ENCODE measurements at regions not wholly inside any gene's neighbourhood (a gene's known extent, or its start where the extent isn't known, plus 50 kb on each side); places are given as distances from the start of the nearest gene placed in this dataset.

GRCh38 chr1:229156872-229157271 lies 114.0 kb upstream of the RAB4A start:
- no peak overlapping the region for H3K4me3 ChIP-seq (ENCODE audit: extremely low read depth, insufficient read depth, low read length, poor library complexity, severe bottlenecking)
- H3K4me1 ChIP-seq (ENCODE audit: control insufficient read depth, insufficient read depth, low read length, poor library complexity, severe bottlenecking): peaks cover 13% of the 10 kb centered on the region
- no peak overlapping the region for H3K27ac ChIP-seq (ENCODE audit: low read depth, low read length, severe bottlenecking)
- H3K36me3 ChIP-seq (ENCODE audit: control insufficient read depth, insufficient read depth, low read length): no peaks in the 10 kb centered on the region
- WGBS, 2 experiments (ENCODE audit: insufficient coverage in 2 of 2): 90 to 97% methylated on average over 3 of the region's 3 CpGs
- H3K9me3 ChIP-seq (ENCODE audit: control insufficient read depth, low read length): peaks cover 4% of the 10 kb centered on the region

- Histone ChIP-seq H3K36me3 (ENCODE audit: control insufficient read depth, insufficient read depth, low read length) (no peaks in the 10 kb centered on the region), H3K9me3 (ENCODE audit: control insufficient read depth, low read length) (peaks cover 4% of the 10 kb centered on the region), H3K27ac (ENCODE audit: low read depth, low read length, severe bottlenecking) (peak overlapping the region; percentile 44), H3K4me1 (ENCODE audit: control insufficient read depth, insufficient read depth, low read length, poor library complexity, severe bottlenecking) (peaks cover 13% of the 10 kb centered on the region), H3K4me3 (ENCODE audit: extremely low read depth, insufficient read depth, low read length, poor library complexity, severe bottlenecking) (no peak overlapping the region)
- WGBS, 2 experiments (ENCODE audit: insufficient coverage in 2 of 2): 95 to 100% methylated on average over 1 to 3 of the region's 4 CpGs
Measured at GRCh38 chr1:229157480-229157879, 113.4 kb upstream of the RAB4A start.

- no peak overlapping the region for H3K4me3 ChIP-seq (ENCODE audit: extremely low read depth, insufficient read depth, low read length, poor library complexity, severe bottlenecking)
- no peaks in the 10 kb centered on the region for H3K9me3 ChIP-seq (ENCODE audit: control insufficient read depth, low read length)
- H3K4me1 ChIP-seq (ENCODE audit: control insufficient read depth, insufficient read depth, low read length, poor library complexity, severe bottlenecking): peaks cover 13% of the 10 kb centered on the region
- no peaks in the 10 kb centered on the region for H3K36me3 ChIP-seq (ENCODE audit: control insufficient read depth, insufficient read depth, low read length)
- peak overlapping the region; percentile 44 for H3K27ac ChIP-seq (ENCODE audit: low read depth, low read length, severe bottlenecking)
- 85 to 92% methylated on average over 10 of the region's 11 CpGs for WGBS, 2 experiments (ENCODE audit: insufficient coverage in 2 of 2)
Measured at GRCh38 chr1:229158341-229158921, 112.5 kb upstream of the RAB4A start.

GRCh38 chr1:229158927-229159326 lies 112.0 kb upstream of the RAB4A start:
- Histone ChIP-seq H3K9me3 (ENCODE audit: control insufficient read depth, low read length) (no peaks in the 10 kb centered on the region), H3K36me3 (ENCODE audit: control insufficient read depth, insufficient read depth, low read length) (no peaks in the 10 kb centered on the region), H3K4me3 (ENCODE audit: extremely low read depth, insufficient read depth, low read length, poor library complexity, severe bottlenecking) (no peak overlapping the region), H3K4me1 (ENCODE audit: control insufficient read depth, insufficient read depth, low read length, poor library complexity, severe bottlenecking) (peaks cover 13% of the 10 kb centered on the region), H3K27ac (ENCODE audit: low read depth, low read length, severe bottlenecking) (no peak overlapping the region)
- 75 to 94% methylated on average over 2 to 4 of the region's 4 CpGs for WGBS, 2 experiments (ENCODE audit: insufficient coverage in 2 of 2)

- 87 to 100% methylated on average over 3 to 4 of the region's 8 CpGs for WGBS, 2 experiments (ENCODE audit: insufficient coverage in 2 of 2)
- Histone ChIP-seq H3K27ac (ENCODE audit: low read depth, low read length, severe bottlenecking) (no peak overlapping the region), H3K4me3 (ENCODE audit: extremely low read depth, insufficient read depth, low read length, poor library complexity, severe bottlenecking) (no peak overlapping the region)
Measured at GRCh38 chr1:229159668-229160544, 111.0 kb upstream of the RAB4A start.

GRCh38 chr1:229161740-229162139 lies 109.2 kb upstream of the RAB4A start:
- Histone ChIP-seq H3K36me3 (ENCODE audit: control insufficient read depth, insufficient read depth, low read length) (no peaks in the 10 kb centered on the region), H3K4me3 (ENCODE audit: extremely low read depth, insufficient read depth, low read length, poor library complexity, severe bottlenecking) (no peak overlapping the region), H3K27ac (ENCODE audit: low read depth, low read length, severe bottlenecking) (no peak overlapping the region), H3K4me1 (ENCODE audit: control insufficient read depth, insufficient read depth, low read length, poor library complexity, severe bottlenecking) (peaks cover 13% of the 10 kb centered on the region), H3K9me3 (ENCODE audit: control insufficient read depth, low read length) (no peaks in the 10 kb centered on the region)
- WGBS, 2 experiments (ENCODE audit: insufficient coverage in 2 of 2): 86 to 100% methylated on average over 1 to 2 of the region's 2 CpGs

More at GRCh38 chr1:229159668-229160544, 111.0 kb upstream of the RAB4A start:
- no peaks in the 10 kb centered on the region for H3K36me3 ChIP-seq (ENCODE audit: control insufficient read depth, insufficient read depth, low read length)
- H3K4me1 ChIP-seq (ENCODE audit: control insufficient read depth, insufficient read depth, low read length, poor library complexity, severe bottlenecking): peaks cover 13% of the 10 kb centered on the region
- H3K9me3 ChIP-seq (ENCODE audit: control insufficient read depth, low read length): no peaks in the 10 kb centered on the region

GRCh38 chr1:229162825-229163515 lies 107.9 kb upstream of the RAB4A start:
- Histone ChIP-seq H3K4me1 (ENCODE audit: control insufficient read depth, insufficient read depth, low read length, poor library complexity, severe bottlenecking) (peaks cover 8% of the 10 kb centered on the region), H3K36me3 (ENCODE audit: control insufficient read depth, insufficient read depth, low read length) (no peaks in the 10 kb centered on the region), H3K4me3 (ENCODE audit: extremely low read depth, insufficient read depth, low read length, poor library complexity, severe bottlenecking) (no peak overlapping the region), H3K9me3 (ENCODE audit: control insufficient read depth, low read length) (no peaks in the 10 kb centered on the region), H3K27ac (ENCODE audit: low read depth, low read length, severe bottlenecking) (no peak overlapping the region)
- WGBS, 2 experiments (ENCODE audit: insufficient coverage in 2 of 2): 80 to 97% methylated on average over 3 to 4 of the region's 11 CpGs

GRCh38 chr1:229164348-229164747 lies 106.6 kb upstream of the RAB4A start:
- 43 to 86% methylated on average over 1 of the region's 1 CpG for WGBS, 2 experiments (ENCODE audit: insufficient coverage in 2 of 2)
- Histone ChIP-seq H3K9me3 (ENCODE audit: control insufficient read depth, low read length) (no peaks in the 10 kb centered on the region), H3K4me1 (ENCODE audit: control insufficient read depth, insufficient read depth, low read length, poor library complexity, severe bottlenecking) (no peaks in the 10 kb centered on the region), H3K4me3 (ENCODE audit: extremely low read depth, insufficient read depth, low read length, poor library complexity, severe bottlenecking) (no peak overlapping the region), H3K36me3 (ENCODE audit: control insufficient read depth, insufficient read depth, low read length) (no peaks in the 10 kb centered on the region), H3K27ac (ENCODE audit: low read depth, low read length, severe bottlenecking) (no peak overlapping the region)

- Histone ChIP-seq H3K4me3 (ENCODE audit: extremely low read depth, insufficient read depth, low read length, poor library complexity, severe bottlenecking) (no peak overlapping the region), H3K9me3 (ENCODE audit: control insufficient read depth, low read length) (no peaks in the 10 kb centered on the region), H3K36me3 (ENCODE audit: control insufficient read depth, insufficient read depth, low read length) (no peaks in the 10 kb centered on the region), H3K4me1 (ENCODE audit: control insufficient read depth, insufficient read depth, low read length, poor library complexity, severe bottlenecking) (no peaks in the 10 kb centered on the region), H3K27ac (ENCODE audit: low read depth, low read length, severe bottlenecking) (no peak overlapping the region)
- 92 to 96% methylated on average over 6 to 7 of the region's 12 CpGs for WGBS, 2 experiments (ENCODE audit: insufficient coverage in 2 of 2)
Measured at GRCh38 chr1:229164836-229165735, 105.8 kb upstream of the RAB4A start.

- Histone ChIP-seq H3K36me3 (ENCODE audit: control insufficient read depth, insufficient read depth, low read length) (no peaks in the 10 kb centered on the region), H3K4me1 (ENCODE audit: control insufficient read depth, insufficient read depth, low read length, poor library complexity, severe bottlenecking) (no peaks in the 10 kb centered on the region), H3K9me3 (ENCODE audit: control insufficient read depth, low read length) (no peaks in the 10 kb centered on the region), H3K27ac (ENCODE audit: low read depth, low read length, severe bottlenecking) (no peak overlapping the region), H3K4me3 (ENCODE audit: extremely low read depth, insufficient read depth, low read length, poor library complexity, severe bottlenecking) (no peak overlapping the region)
- 50 to 84% methylated on average over 1 to 3 of the region's 4 CpGs for WGBS, 2 experiments (ENCODE audit: insufficient coverage in 2 of 2)
Measured at GRCh38 chr1:229167318-229167717, 103.6 kb upstream of the RAB4A start.

Data from mesodermal cell (in vitro differentiated cells).